SK-N-SH (cell line): ENCODE measurements at regions not wholly inside any gene's neighbourhood (a gene's known extent, or its start where the extent isn't known, plus 50 kb on each side); places are given as distances from the start of the nearest gene placed in this dataset.

ENCODE experiments used
- CTCF ChIA-PET: fragments of 300-600, 350-600 bp; formaldehyde crosslinking; extraction: SDS; loops from one replicate; lab custom pipeline; 2021; lab: Yijun Ruan, JAX
- POLR2A ChIA-PET: fragments of 350-600 bp; sonication (Branson Sonifier 250); formaldehyde crosslinking; extraction: SDS; loops from one replicate; lab custom pipeline; 2020; ENCODE audit warnings: antibody characterized with exemption, inconsistent platforms; lab: Yijun Ruan, JAX
- DNase-seq: peaks from one replicate; pipeline ENCODE4 v3.0.0; 2012
- H2AFZ ChIP-seq: fragments of 200-600 bp; sonication (generic); 2 replicates; pipeline ENCODE4 v1.8.1; 2016; ENCODE audit warnings: antibody characterized with exemption, mild to moderate bottlenecking, low read depth
- H3F3A ChIP-seq: fragments of 200-600 bp; sonication (generic); replicated peaks from 2 replicates; pipeline ENCODE3; 2016; ENCODE audit warnings: antibody characterized with exemption, mild to moderate bottlenecking; ENCODE audit not compliant: insufficient read depth
- H3K27ac ChIP-seq, 2 experiments: fragments of 200-500 bp in 1 of 2; fragments of 200-600 bp in 1 of 2; sonication (Bioruptor generic) in 1 of 2; sonication (generic), shearing (Covaris generic) in 1 of 2; 2 replicates each; pipeline versions ENCODE4 v1.5.1 to v1.6.1; 2014 to 2016; ENCODE audit warnings: low read depth in 2 of 2, inconsistent platforms in 1 of 2, low read length in 1 of 2, mild to moderate bottlenecking in 1 of 2, mixed read lengths in 1 of 2
- H3K27me3 ChIP-seq: fragments of 200-600 bp; sonication (generic), shearing (Covaris generic); 2 replicates; pipeline ENCODE4 v1.6.1; 2016; ENCODE audit warnings: mixed run types; ENCODE audit not compliant: insufficient read depth
- H3K36me3 ChIP-seq, 2 experiments: fragments of 200-500 bp in 1 of 2; fragments of 200-600 bp in 1 of 2; sonication (Bioruptor generic) in 1 of 2; sonication (generic) in 1 of 2; replicated peaks in 1 of 2; 2 replicates each; pipeline versions ENCODE3 to v1.5.1; 2014 to 2016; ENCODE audit warnings: low read length in 1 of 2, mild to moderate bottlenecking in 1 of 2; ENCODE audit not compliant: insufficient read depth in 2 of 2, control insufficient read depth in 1 of 2
- H3K4me1 ChIP-seq, 2 experiments: fragments of 200-500 bp in 1 of 2; fragments of 200-600 bp in 1 of 2; sonication (Bioruptor generic) in 1 of 2; sonication (generic), shearing (Covaris generic) in 1 of 2; 2 replicates each; pipeline versions ENCODE4 v1.5.1 to v1.6.1; 2014 to 2016; ENCODE audit warnings: low read depth in 1 of 2, low read length in 1 of 2, mixed run types in 1 of 2; ENCODE audit not compliant: insufficient read depth in 2 of 2, control insufficient read depth in 1 of 2
- H3K4me2 ChIP-seq: fragments of 200-600 bp; sonication (generic), shearing (Covaris generic); 2 replicates; pipeline ENCODE4 v1.6.1; 2017; ENCODE audit warnings: mixed run types
- H3K4me3 ChIP-seq, 2 experiments: fragments of 200-500 bp in 1 of 2; fragments of 200-600 bp in 1 of 2; sonication (Bioruptor generic) in 1 of 2; sonication (generic), shearing (Covaris generic) in 1 of 2; 2 replicates each; pipeline versions ENCODE4 v1.5.1 to v1.8.1; 2014 to 2016; ENCODE audit warnings: low read depth in 2 of 2, inconsistent platforms in 1 of 2, low read length in 1 of 2, mild to moderate bottlenecking in 1 of 2, mixed read lengths in 1 of 2, moderate library complexity in 1 of 2
- H3K79me2 ChIP-seq: fragments of 200-600 bp; sonication (generic); 2 replicates; pipeline ENCODE4 v1.8.1; 2017; ENCODE audit warnings: mild to moderate bottlenecking; ENCODE audit not compliant: insufficient read depth
- H3K9ac ChIP-seq: fragments of 200-600 bp; sonication (generic); 2 replicates; pipeline ENCODE4 v1.6.1; 2017; ENCODE audit warnings: mixed run types
- H3K9me2 ChIP-seq: fragments of 200-600 bp; sonication (generic); 2 replicates; pipeline ENCODE4 v1.6.1; 2017; ENCODE audit warnings: mixed run types
- H3K9me3 ChIP-seq: fragments of 200-600 bp; sonication (generic); 2 replicates; pipeline ENCODE4 v1.6.1; 2017; ENCODE audit warnings: mixed run types, mild to moderate bottlenecking, moderate library complexity
- H4K20me1 ChIP-seq: fragments of 200-600 bp; sonication (generic); 2 replicates; pipeline ENCODE4 v1.6.1; 2017; ENCODE audit warnings: mild to moderate bottlenecking, mixed run types; ENCODE audit not compliant: insufficient read depth
- EP300 ChIP-seq, 2 experiments: IDR thresholded peaks; 2 replicates each; pipeline versions ENCODE4 v1.4.0 to v1.6.1; 2012; ENCODE audit warnings: borderline replicate concordance in 1 of 2, low read depth in 1 of 2, low read length in 1 of 2
- FOXM1 ChIP-seq: IDR thresholded peaks from 2 replicates; pipeline ENCODE4 v1.4.0; 2012; ENCODE audit warnings: low read depth, mild to moderate bottlenecking
- GATA2 ChIP-seq: sonication (generic); formaldehyde crosslinking; IDR thresholded peaks from 2 replicates; pipeline ENCODE4 v1.5.0; 2020; ENCODE audit warnings: mild to moderate bottlenecking, missing genetic modification reagents
- RAD21 ChIP-seq: IDR thresholded peaks from 2 replicates; pipeline ENCODE4 v1.6.1; 2012; ENCODE audit warnings: mild to moderate bottlenecking, low read length
- SMC3 ChIP-seq: IDR thresholded peaks from 2 replicates; pipeline ENCODE4 v1.6.1; 2012; ENCODE audit warnings: low read depth, low read length, improper control_type of control experiment
- YY1 ChIP-seq: IDR thresholded peaks from 2 replicates; pipeline ENCODE4 v1.4.0; 2012; ENCODE audit warnings: low read depth, mild to moderate bottlenecking
- WGBS: methylation state at CpG from one replicate; pipeline ENCODE4 v1.1.6; 2017; ENCODE audit warnings: low lambda C conversion rate; 5-methylcytosine and 5-hydroxymethylcytosine counted together
- TF ChIP-seq, protein P1 (sequence below): IDR thresholded peaks from 2 replicates; pipeline ENCODE4; 2012
- TF ChIP-seq, protein P2 (sequence below): fragments of 150-350 bp; IDR thresholded peaks from 2 replicates; pipeline ENCODE4 v1.6.1; 2016; ENCODE audit warnings: mild to moderate bottlenecking, low read depth, low read length
- TF ChIP-seq, protein P3 (sequence below): IDR thresholded peaks from 2 replicates; pipeline ENCODE4 v1.4.0; 2012; ENCODE audit warnings: low read depth, borderline replicate concordance

DNA sequence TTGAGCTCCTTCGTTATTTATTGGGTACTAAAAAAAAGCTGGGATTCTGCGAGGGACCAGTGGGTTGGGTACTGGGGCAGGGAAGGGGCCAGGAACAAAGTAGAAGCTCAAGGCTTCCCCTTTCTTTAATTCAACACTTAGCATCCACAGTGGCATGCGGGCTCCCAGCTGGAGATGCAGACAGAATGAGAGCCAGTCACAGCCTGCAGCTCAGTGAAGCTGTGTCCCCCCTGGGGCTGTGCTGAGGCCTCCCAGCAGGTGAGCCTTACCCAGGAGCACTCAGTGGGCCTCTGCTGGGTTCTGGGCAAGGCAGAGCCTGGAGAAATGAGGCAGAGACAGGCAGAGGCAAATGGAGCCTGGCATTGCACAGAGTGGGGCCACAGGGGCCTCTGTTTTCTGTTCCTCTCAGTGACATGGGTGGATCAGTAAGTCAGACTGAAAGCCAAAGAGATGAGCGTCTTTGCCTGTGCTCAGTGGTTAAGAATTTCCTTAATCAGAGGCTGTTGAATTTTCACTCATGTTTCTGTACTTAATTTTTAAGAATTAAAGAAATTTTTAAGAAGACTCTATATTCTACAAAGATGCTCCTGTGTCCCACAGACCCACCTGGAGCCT is 181.4 kb upstream of the RBPJ start (continued):
- TF ChIP-seq, protein P1, sequence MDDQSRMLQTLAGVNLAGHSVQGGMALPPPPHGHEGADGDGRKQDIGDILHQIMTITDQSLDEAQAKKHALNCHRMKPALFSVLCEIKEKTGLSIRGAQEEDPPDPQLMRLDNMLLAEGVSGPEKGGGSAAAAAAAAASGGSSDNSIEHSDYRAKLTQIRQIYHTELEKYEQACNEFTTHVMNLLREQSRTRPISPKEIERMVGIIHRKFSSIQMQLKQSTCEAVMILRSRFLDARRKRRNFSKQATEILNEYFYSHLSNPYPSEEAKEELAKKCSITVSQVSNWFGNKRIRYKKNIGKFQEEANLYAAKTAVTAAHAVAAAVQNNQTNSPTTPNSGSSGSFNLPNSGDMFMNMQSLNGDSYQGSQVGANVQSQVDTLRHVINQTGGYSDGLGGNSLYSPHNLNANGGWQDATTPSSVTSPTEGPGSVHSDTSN = no peak
- TF ChIP-seq, all 33 proteins: peak for 0

DNA sequence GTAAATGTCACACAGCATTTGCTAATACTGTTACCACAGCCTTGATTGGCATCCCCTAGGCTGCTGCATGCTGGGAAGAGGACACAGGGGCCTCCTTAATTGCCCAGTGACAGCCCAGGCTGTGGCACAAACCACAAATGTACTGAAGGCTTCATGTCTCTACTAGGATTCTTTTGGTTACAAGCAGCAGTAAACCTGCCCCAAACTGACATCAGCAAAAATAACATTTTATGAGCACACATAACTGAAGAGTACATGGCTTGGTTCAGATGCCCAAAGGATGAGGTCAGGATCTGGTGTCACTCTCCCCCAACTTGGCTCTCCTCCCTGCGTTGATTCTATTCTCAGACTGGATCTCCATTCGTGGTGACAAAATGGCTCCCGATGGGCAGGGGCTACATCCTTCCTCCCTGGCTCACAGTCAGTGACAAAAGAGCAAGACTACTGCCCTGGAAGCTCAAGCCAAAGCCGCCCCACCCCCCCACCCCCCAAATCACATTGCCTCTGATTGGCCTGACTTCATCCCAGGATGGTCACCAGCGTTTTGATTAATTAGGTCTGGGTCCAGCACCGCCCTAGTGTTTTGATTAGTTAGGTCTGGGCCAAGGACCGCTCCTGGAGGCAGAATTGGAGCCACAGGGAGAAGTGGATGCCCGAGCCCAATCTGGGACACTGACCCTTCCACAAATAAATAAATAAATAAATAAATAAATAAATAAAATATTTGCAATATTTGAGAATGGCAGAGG is 180.5 kb upstream of the RBPJ start:
- CTCF ChIA-PET = no interaction called here
- no peaks in the 10 kb centered on the region for H4K20me1 ChIP-seq
- no peaks in the 10 kb centered on the region for H3K36me3 ChIP-seq
- DNase-seq = no peak
- no peaks in the 10 kb centered on the region for H3K9me2 ChIP-seq
- TF ChIP-seq FOXM1 (no peak), RAD21 (no peak), YY1 (no peak), GATA2 (no peak), EP300 (IDR thresholded peaks at IDR 0.05; ENCODE audit: borderline replicate concordance in 1 of 2, low read depth in 1 of 2, low read length in 1 of 2) (no peak), SMC3 (no peak)
- TF ChIP-seq, protein P2, sequence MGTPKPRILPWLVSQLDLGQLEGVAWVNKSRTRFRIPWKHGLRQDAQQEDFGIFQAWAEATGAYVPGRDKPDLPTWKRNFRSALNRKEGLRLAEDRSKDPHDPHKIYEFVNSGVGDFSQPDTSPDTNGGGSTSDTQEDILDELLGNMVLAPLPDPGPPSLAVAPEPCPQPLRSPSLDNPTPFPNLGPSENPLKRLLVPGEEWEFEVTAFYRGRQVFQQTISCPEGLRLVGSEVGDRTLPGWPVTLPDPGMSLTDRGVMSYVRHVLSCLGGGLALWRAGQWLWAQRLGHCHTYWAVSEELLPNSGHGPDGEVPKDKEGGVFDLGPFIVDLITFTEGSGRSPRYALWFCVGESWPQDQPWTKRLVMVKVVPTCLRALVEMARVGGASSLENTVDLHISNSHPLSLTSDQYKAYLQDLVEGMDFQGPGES = no peak
- TF ChIP-seq, protein P3, sequence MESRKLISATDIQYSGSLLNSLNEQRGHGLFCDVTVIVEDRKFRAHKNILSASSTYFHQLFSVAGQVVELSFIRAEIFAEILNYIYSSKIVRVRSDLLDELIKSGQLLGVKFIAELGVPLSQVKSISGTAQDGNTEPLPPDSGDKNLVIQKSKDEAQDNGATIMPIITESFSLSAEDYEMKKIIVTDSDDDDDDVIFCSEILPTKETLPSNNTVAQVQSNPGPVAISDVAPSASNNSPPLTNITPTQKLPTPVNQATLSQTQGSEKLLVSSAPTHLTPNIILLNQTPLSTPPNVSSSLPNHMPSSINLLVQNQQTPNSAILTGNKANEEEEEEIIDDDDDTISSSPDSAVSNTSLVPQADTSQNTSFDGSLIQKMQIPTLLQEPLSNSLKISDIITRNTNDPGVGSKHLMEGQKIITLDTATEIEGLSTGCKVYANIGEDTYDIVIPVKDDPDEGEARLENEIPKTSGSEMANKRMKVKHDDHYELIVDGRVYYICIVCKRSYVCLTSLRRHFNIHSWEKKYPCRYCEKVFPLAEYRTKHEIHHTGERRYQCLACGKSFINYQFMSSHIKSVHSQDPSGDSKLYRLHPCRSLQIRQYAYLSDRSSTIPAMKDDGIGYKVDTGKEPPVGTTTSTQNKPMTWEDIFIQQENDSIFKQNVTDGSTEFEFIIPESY = no peak
- TF ChIP-seq, protein P1 = no peak
- H3K79me2 ChIP-seq = no peaks in the 10 kb centered on the region
- no peaks in the 10 kb centered on the region for H3K9me3 ChIP-seq
- no peak overlapping the region for H3K27ac ChIP-seq
- WGBS = 75% methylated on average over 6 of the region's 8 CpGs
- no peak overlapping the region for H3K9ac ChIP-seq
- no peaks in the 10 kb centered on the region for H3K27me3 ChIP-seq
- no peak overlapping the region for H2AFZ ChIP-seq
- H3F3A ChIP-seq = no peaks in the 10 kb centered on the region
- POLR2A ChIA-PET = no interaction called here
- peaks cover 0 to 5% of the 10 kb centered on the region in 2 experiments; a peak in 1 of 4 replicates for H3K4me1 ChIP-seq
- no peak overlapping the region for H3K4me3 ChIP-seq
- H3K4me2 ChIP-seq = no peak overlapping the region
